Brain microvascular endothelial cell (primary cell): ENCODE measurements at regions not wholly inside any gene's neighbourhood (a gene's known extent, or its start where the extent isn't known, plus 50 kb on each side); places are given as distances from the start of the nearest gene placed in this dataset.
"Not testable (repeated sequence)": the region's sequence is repeated elsewhere in the genome, so short reads cannot be mapped to it uniquely, and the experiment has no call there.

ENCODE experiments used
- DNase-seq: peaks from one replicate; pipeline ENCODE4 v3.0.0-alpha.2; 2020
- H3K27ac ChIP-seq: fragments of 250-450 bp; sonication (Bioruptor Pico); 2 replicates; pipeline ENCODE4 v1.5.1; 2020; ENCODE audit warnings: mild to moderate bottlenecking, moderate library complexity
- H3K27me3 ChIP-seq: fragments of 250-450 bp; sonication (Bioruptor Pico); replicated peaks from 2 replicates; pipeline ENCODE4 v1.5.1; 2020; ENCODE audit warnings: mild to moderate bottlenecking
- H3K36me3 ChIP-seq: fragments of 250-450 bp; sonication (Bioruptor Pico); replicated peaks from 2 replicates; pipeline ENCODE4 v1.5.1; 2020; ENCODE audit warnings: mild to moderate bottlenecking
- H3K4me3 ChIP-seq: 2 replicates; pipeline ENCODE4 v1.5.1; 2011; ENCODE audit warnings: low read depth, mild to moderate bottlenecking, control low read depth, low read length, moderate library complexity
- in situ Hi-C: cut with HindIII; loops from 2 replicates; pipeline ENCODE4 v1.10.0; 2017; ENCODE audit warnings: low sequenced_read_pairs, low pct_ligation_motif_present
- TF ChIP-seq, protein P1 (sequence below): IDR thresholded peaks from 2 replicates; pipeline ENCODE4 v1.5.1; 2011; ENCODE audit warnings: low read depth, mild to moderate bottlenecking, moderate library complexity, low read length, control low read depth, inconsistent platforms; ENCODE audit errors: missing control alignments

DNA sequence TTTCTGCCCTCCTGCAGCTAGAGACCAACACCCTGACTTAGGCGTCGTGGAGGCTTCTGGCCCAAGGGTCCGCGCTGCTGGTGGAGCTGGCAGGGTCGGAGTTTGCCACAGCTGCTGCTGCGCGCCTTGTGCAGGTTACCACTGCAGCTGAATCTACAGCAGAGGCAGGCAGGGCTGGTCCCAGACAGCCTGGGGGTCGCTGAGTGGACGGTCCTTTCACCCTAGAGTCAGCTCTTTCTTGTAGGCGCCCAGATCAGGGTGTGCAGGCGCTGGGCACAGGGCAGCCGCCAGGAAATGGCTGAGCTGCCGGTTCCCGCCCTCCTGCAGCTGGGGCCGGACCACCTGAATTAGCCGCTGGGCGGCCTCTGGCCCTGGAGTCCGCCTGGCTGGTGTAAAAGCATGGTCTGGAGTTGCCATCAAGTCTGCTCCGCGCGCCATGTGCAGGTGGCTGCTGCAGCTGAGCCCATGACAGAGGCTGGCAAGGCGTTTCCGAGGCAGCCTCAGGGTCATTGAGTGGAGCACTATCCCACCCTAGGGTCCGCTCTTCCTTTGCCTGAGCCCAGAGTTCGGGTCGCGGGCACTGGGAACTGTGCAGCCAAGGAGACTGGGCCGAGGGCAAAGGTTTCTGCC, 144.3 kb downstream of the CCDC74A start:
- in situ Hi-C loops, H3K27ac ChIP-seq, H3K4me3 ChIP-seq, DNase-seq, H3K27me3 ChIP-seq, H3K36me3 ChIP-seq: not testable (repeated sequence)

GRCh38 chr2:131672471-131673399, 145.0 kb downstream of the CCDC74A start:
- DNase-seq, result peak; percentile 31
- H3K36me3 ChIP-seq, H3K27me3 ChIP-seq, H3K27ac ChIP-seq, in situ Hi-C loops: not testable (repeated sequence)
- peak overlapping the region; percentile 39 for H3K4me3 ChIP-seq
- TF ChIP-seq, protein P1, sequence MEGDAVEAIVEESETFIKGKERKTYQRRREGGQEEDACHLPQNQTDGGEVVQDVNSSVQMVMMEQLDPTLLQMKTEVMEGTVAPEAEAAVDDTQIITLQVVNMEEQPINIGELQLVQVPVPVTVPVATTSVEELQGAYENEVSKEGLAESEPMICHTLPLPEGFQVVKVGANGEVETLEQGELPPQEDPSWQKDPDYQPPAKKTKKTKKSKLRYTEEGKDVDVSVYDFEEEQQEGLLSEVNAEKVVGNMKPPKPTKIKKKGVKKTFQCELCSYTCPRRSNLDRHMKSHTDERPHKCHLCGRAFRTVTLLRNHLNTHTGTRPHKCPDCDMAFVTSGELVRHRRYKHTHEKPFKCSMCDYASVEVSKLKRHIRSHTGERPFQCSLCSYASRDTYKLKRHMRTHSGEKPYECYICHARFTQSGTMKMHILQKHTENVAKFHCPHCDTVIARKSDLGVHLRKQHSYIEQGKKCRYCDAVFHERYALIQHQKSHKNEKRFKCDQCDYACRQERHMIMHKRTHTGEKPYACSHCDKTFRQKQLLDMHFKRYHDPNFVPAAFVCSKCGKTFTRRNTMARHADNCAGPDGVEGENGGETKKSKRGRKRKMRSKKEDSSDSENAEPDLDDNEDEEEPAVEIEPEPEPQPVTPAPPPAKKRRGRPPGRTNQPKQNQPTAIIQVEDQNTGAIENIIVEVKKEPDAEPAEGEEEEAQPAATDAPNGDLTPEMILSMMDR, result peak; percentile 72

GRCh38 chr2:131673400-131674173, 145.9 kb downstream of the CCDC74A start:
- Histone ChIP-seq H3K27me3 (no peaks in the 10 kb centered on the region), H3K36me3 (no peaks in the 10 kb centered on the region), H3K27ac (no peak overlapping the region), H3K4me3 (peak overlapping the region; percentile 39)
- in situ Hi-C loops, result no loop called here
- TF ChIP-seq, protein P1, result peak; percentile 81
- DNase-seq, result peak; percentile 54

DNA sequence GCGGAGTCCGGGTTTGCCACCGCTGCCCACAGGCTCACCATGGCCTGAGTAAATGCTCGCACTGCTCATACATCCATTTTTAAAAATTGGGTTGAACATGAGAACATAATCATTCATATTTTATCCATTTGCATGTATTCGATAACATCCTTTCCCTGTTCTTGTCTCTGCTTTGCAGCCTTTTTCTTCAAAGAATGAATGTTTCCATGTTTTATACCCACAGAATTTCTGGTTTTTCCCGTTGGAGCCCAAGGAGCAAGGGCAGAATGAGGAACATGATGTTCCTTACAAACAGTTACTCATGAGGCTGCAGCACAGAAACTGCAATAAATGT, 146.5 kb downstream of the CCDC74A start:
- Histone ChIP-seq H3K36me3 (no peaks in the 10 kb centered on the region), H3K27ac (no peak overlapping the region), H3K4me3 (peak overlapping the region; percentile 39), H3K27me3 (no peaks in the 10 kb centered on the region)
- TF ChIP-seq, protein P1, result no peak
- no peak for DNase-seq
- in situ Hi-C loops, result no loop called here

DNA sequence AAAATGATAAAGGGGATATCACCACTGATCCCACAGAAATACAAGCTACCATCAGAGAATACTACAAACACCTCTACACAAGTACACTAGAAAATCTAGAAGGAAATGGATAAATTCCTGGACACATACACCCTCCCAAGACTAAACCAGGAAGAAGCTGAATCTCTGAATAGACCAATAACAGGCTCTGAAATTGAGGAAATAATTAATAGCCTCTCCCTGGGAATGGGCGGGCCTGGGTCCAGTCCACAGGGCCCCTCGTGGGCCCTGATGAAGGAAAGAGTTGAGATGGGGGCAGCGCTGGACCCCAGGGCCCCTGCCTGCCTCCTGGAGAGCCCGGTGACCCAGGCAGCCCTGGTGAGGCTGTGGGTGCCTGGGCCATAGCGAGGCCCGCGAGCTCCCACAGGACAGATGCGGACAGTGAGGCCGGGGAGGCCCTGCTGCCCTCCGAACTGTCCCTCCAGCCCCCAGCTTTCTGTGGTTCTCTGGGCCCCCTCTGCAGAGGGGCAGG, 154.0 kb downstream of the CCDC74A start:
- H3K27ac ChIP-seq, result peak overlapping the region; percentile 100
- DNase-seq, H3K36me3 ChIP-seq, H3K27me3 ChIP-seq, in situ Hi-C loops: not testable (repeated sequence)
- peak overlapping the region; percentile 88 for H3K4me3 ChIP-seq

GRCh38 chr2:131682122-131682944, 154.6 kb downstream of the CCDC74A start:
- Histone ChIP-seq H3K27ac (peak overlapping the region; percentile 100), H3K4me3 (peak overlapping the region; percentile 88), H3K36me3 (peaks cover 10% of the 10 kb centered on the region), H3K27me3 (no peaks in the 10 kb centered on the region)
- peak; percentile 92 for DNase-seq
- in situ Hi-C loops, result no loop called here
- TF ChIP-seq, protein P1, result peak; percentile 50

- in situ Hi-C loops, H3K27me3 ChIP-seq, H3K36me3 ChIP-seq: not testable (repeated sequence)
- H3K4me3 ChIP-seq, result peak overlapping the region; percentile 88
- peak overlapping the region; percentile 100 for H3K27ac ChIP-seq
- peak; percentile 42 for DNase-seq
Observed at GRCh38 chr2:131682945-131683330, 155.2 kb downstream of the CCDC74A start.

GRCh38 chr2:131684631-131685316, 157.1 kb downstream of the CCDC74A start:
- DNase-seq, result peak; percentile 51
- Histone ChIP-seq H3K27ac (peak overlapping the region; percentile 100), H3K4me3 (peak overlapping the region; percentile 88), H3K36me3 (peaks cover 17% of the 10 kb centered on the region)
- H3K27me3 ChIP-seq, in situ Hi-C loops: not testable (repeated sequence)
